ENCODE measurements at regions not wholly inside any gene's neighbourhood (a gene's known extent, or its start where the extent isn't known, plus 50 kb on each side); places are given as distances from the start of the nearest gene placed in this dataset.

- Histone ChIP-seq H3K14ac (ENCODE audit: insufficient read length) (no peak overlapping the region), H3K79me2 (ENCODE audit: control insufficient read depth in 1 of 2, insufficient read depth in 2 of 2, low read length in 2 of 2) (no peaks in the 10 kb centered on the region), H3K9me3 (ENCODE audit: insufficient read depth in 2 of 2, low read depth in 1 of 2, low read length in 1 of 2) (no peaks in the 10 kb centered on the region), H4K20me1 (replicated peaks in 1 of 2; ENCODE audit: control insufficient read depth in 1 of 2, insufficient read depth in 2 of 2, low read length in 2 of 2) (no peaks in the 10 kb centered on the region), H3K23ac (ENCODE audit: insufficient read length) (no peak overlapping the region), H2AK5ac (ENCODE audit: low read depth, low read length) (no peak overlapping the region), H2BK120ac (replicated peaks; ENCODE audit: low read depth, low read length) (no peak overlapping the region), H3K56ac (replicated peaks; ENCODE audit: insufficient read length, low read depth, low read length) (no peak overlapping the region), H4K91ac (replicated peaks; ENCODE audit: insufficient read length, low read length) (no peak overlapping the region), H2BK15ac (ENCODE audit: low read length) (no peak overlapping the region), H3K4me1 (replicated peaks in 1 of 4; ENCODE audit: control insufficient read depth in 3 of 4, insufficient read depth in 4 of 4, low read length in 3 of 4) (no peaks in the 10 kb centered on the region), H3K4me3 (ENCODE audit: extremely low read depth in 1 of 4, insufficient read depth in 2 of 4, low read depth in 3 of 4, low read length in 4 of 4) (no peak overlapping the region), H4K5ac (ENCODE audit: insufficient read length, low read depth, low read length) (no peak overlapping the region), H3K4me2 (ENCODE audit: insufficient read depth in 1 of 2, low read depth in 2 of 2, low read length in 2 of 2) (no peak overlapping the region), H3K27me3 (replicated peaks in 1 of 4; ENCODE audit: control insufficient read depth in 3 of 4, extremely low read depth in 1 of 4, insufficient read depth in 3 of 4, low read length in 3 of 4) (no peaks in the 10 kb centered on the region), H3K36me3 (ENCODE audit: control insufficient read depth in 2 of 4, insufficient read depth in 4 of 4, low read length in 3 of 4) (no peaks in the 10 kb centered on the region), H2AFZ (ENCODE audit: low read length) (no peak overlapping the region), H3K79me1 (ENCODE audit: low read depth, low read length) (no peaks in the 10 kb centered on the region), H3K9ac (replicated peaks in 1 of 4; ENCODE audit: extremely low read depth in 1 of 4, low read depth in 3 of 4, low read length in 3 of 4) (no peak overlapping the region), H2BK5ac (ENCODE audit: low read depth, low read length) (no peak overlapping the region), H3K27ac (ENCODE audit: low read depth, low read length) (no peak overlapping the region), H3K23me2 (ENCODE audit: low read depth, low read length) (no peaks in the 10 kb centered on the region), H2BK20ac (ENCODE audit: low read length) (no peak overlapping the region), H2BK12ac (ENCODE audit: low read depth, low read length) (no peak overlapping the region), H3K18ac (ENCODE audit: extremely low read depth, low read length) (no peak overlapping the region), H4K8ac (ENCODE audit: extremely low read depth, insufficient read depth, low read length) (no peak overlapping the region), H3K4ac (replicated peaks; ENCODE audit: insufficient read length, low read depth, low read length) (no peak overlapping the region)
- FAIRE-seq = no peak
- DNase-seq (ENCODE audit: low read depth in 1 of 2, low spot score in 2 of 2) = no peak
- CTCF ChIA-PET (ENCODE audit: partially characterized antibody) = no interaction called here
- no peak for TF ChIP-seq ATF2 (IDR thresholded peaks at IDR 0.05; ENCODE audit: low read length)
- TF ChIP-seq POU5F1 (IDR thresholded peaks at IDR 0.05; ENCODE audit: low read depth, low read length) = no peak
- no peak for TF ChIP-seq ATF3 (IDR thresholded peaks at IDR 0.05; ENCODE audit: insufficient read depth, low read depth, low read length)
- TF ChIP-seq ASH2L (IDR thresholded peaks at IDR 0.05; ENCODE audit: low read length) = no peak
- no peak for TF ChIP-seq HDAC2 (IDR thresholded peaks at IDR 0.05; ENCODE audit: borderline replicate concordance in 1 of 2, low read depth in 2 of 2, low read length in 2 of 2)
- no peak for TF ChIP-seq SIX5 (IDR thresholded peaks at IDR 0.05; ENCODE audit: low read depth, low read length)
- no peak for TF ChIP-seq TBP (IDR thresholded peaks at IDR 0.05; ENCODE audit: low read depth, low read length)
- no peak for TF ChIP-seq KDM4A (IDR thresholded peaks at IDR 0.05; ENCODE audit: low read depth, low read length, severe bottlenecking)
- POLR2A ChIA-PET (ENCODE audit: partially characterized antibody) = interaction anchor here (0.8 kb wide), 1 partner anchor 111 kb away, joined by 3 read pairs; no protein-coding TSS in a partner anchor
- WGBS, 2 experiments (ENCODE audit: extremely low coverage in 1 of 2, insufficient coverage in 1 of 2, insufficient read length in 1 of 2, insufficient replicate concordance in 2 of 2, low coverage in 1 of 2, low lambda C conversion rate in 2 of 2, missing lambda C conversion rate in 1 of 2) = 78% methylated on average over 8 of the region's 8 CpGs; no CpG with 5 or more reads in 1 of the 2 experiments
These were observed 405.3 kb upstream of the FAT1 start for GRCh38 chr4:187128976-187129375.

Measured in H1 (cell line).